Esophagus muscularis mucosa (tissue), 2 donors: ENCODE measurements at regions not wholly inside any gene's neighbourhood (a gene's known extent, or its start where the extent isn't known, plus 50 kb on each side); places are given as distances from the start of the nearest gene placed in this dataset.

ENCODE experiments used
- POLR2A ChIP-seq: fragments of 450-650 bp; IDR thresholded peaks from one replicate; pipeline ENCODE4 v1.6.1; 2017; ENCODE audit warnings: antibody characterized with exemption, moderate library complexity, mild to moderate bottlenecking, low read depth
- POLR2AphosphoS5 ChIP-seq, 2 donors: sonication (generic); formaldehyde crosslinking; IDR thresholded peaks; one replicate each; pipeline ENCODE4 v1.6.1; 2017; ENCODE audit warnings: antibody characterized with exemption in 2 of 2

GRCh38 chr17:73947966-73948355, 255.5 kb upstream of the RPL38 start:
- no peak for TF ChIP-seq POLR2AphosphoS5 (IDR thresholded peaks at IDR 0.05)
- TF ChIP-seq POLR2A: no peak
